Nephron (organoid): ENCODE measurements at regions not wholly inside any gene's neighbourhood (a gene's known extent, or its start where the extent isn't known, plus 50 kb on each side); places are given as distances from the start of the nearest gene placed in this dataset.
"Not testable (repeated sequence)": the region's sequence is repeated elsewhere in the genome, so short reads cannot be mapped to it uniquely, and the experiment has no call there.

Experiments
- H3K27ac Mint-ChIP-seq, 3 experiments: 2 replicates each; pipeline ENCODE4 v1.8.0; 2020; ENCODE audit warnings: mixed read lengths in 3 of 3, mild to moderate bottlenecking in 2 of 3, moderate library complexity in 1 of 3
- H3K27me3 Mint-ChIP-seq: 2 replicates; pipeline ENCODE4 v1.8.0; 2021; ENCODE audit warnings: low read depth, mild to moderate bottlenecking, moderate library complexity, mixed read lengths
- H3K36me3 Mint-ChIP-seq: 2 replicates; pipeline ENCODE4 v1.8.0; 2020; ENCODE audit warnings: low read depth, mixed read lengths
- H3K4me1 Mint-ChIP-seq: 2 replicates; pipeline ENCODE4 v1.8.0; 2020; ENCODE audit warnings: mixed read lengths
- H3K4me3 Mint-ChIP-seq, 3 experiments: 2 replicates each; pipeline ENCODE4 v1.8.0; 2020; ENCODE audit warnings: mild to moderate bottlenecking in 3 of 3, mixed read lengths in 3 of 3, moderate library complexity in 2 of 3
- H3K9me3 Mint-ChIP-seq: 2 replicates; pipeline ENCODE4 v1.8.0; 2020; ENCODE audit warnings: mixed read lengths
- TF ChIP-seq, protein P1 (sequence below), 3 experiments: fragments of 200-600 bp; sonication (generic); IDR thresholded peaks; one replicate each; pipeline ENCODE4 v1.5.0; 2021; ENCODE audit warnings: antibody characterized with exemption in 3 of 3; ENCODE audit not compliant: unreplicated experiment in 3 of 3

DNA sequence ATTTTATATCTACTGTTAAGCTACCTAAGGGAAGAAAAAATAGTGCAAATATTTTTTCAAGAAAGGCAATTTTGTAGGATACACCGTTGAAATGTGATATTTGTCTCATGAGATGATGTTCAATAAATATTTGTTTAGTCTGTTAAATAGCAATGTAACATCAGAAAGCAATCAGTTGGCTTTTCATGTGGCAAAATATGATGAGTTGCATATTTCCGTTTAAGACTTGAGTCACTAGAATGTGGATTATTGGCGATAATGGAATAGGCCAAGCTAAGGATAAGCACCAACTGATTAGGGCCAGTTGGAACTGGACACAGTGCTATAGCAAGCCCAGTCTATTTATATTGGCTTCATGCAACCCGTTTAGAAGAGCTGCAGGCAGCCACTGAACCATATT, 250.4 kb upstream of the SLC16A7 start:
- TF ChIP-seq, protein P1, sequence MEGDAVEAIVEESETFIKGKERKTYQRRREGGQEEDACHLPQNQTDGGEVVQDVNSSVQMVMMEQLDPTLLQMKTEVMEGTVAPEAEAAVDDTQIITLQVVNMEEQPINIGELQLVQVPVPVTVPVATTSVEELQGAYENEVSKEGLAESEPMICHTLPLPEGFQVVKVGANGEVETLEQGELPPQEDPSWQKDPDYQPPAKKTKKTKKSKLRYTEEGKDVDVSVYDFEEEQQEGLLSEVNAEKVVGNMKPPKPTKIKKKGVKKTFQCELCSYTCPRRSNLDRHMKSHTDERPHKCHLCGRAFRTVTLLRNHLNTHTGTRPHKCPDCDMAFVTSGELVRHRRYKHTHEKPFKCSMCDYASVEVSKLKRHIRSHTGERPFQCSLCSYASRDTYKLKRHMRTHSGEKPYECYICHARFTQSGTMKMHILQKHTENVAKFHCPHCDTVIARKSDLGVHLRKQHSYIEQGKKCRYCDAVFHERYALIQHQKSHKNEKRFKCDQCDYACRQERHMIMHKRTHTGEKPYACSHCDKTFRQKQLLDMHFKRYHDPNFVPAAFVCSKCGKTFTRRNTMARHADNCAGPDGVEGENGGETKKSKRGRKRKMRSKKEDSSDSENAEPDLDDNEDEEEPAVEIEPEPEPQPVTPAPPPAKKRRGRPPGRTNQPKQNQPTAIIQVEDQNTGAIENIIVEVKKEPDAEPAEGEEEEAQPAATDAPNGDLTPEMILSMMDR (IDR thresholded peaks at IDR 0.05; ENCODE audit: unreplicated experiment in 3 of 3) = no peak
- Mint-ChIP-seq H3K27me3 (no peaks in the 10 kb centered on the region), H3K36me3 (no peaks in the 10 kb centered on the region), H3K4me1 (no peaks in the 10 kb centered on the region), H3K27ac (no peak overlapping the region), H3K4me3 (no peak overlapping the region), H3K9me3 (peaks cover 10% of the 10 kb centered on the region)

DNA sequence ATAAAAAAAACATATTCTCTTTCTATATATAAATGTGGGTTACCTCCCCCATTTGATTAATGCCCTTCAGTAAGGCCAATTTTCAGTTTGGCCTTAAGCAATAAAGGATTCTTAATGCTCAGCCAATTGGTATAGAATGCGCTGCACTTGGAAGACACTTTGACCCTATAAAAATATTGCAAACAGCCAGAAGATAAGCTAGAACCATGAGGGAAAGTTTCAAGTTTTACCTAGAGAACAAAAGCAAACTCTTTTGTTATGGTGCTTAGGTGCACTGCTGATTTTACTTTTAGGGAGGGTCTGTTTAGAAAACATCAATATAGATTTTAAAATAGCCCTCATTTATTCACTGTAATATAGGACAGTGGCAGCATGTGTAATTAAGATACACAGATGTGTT, 251.6 kb upstream of the SLC16A7 start:
- Mint-ChIP-seq H3K36me3 (no peaks in the 10 kb centered on the region), H3K4me3 (no peak overlapping the region), H3K27me3 (no peaks in the 10 kb centered on the region), H3K27ac (no peak overlapping the region), H3K9me3 (peaks cover 13% of the 10 kb centered on the region), H3K4me1 (no peaks in the 10 kb centered on the region)
- TF ChIP-seq, protein P1 (IDR thresholded peaks at IDR 0.05; ENCODE audit: unreplicated experiment in 3 of 3) = no peak

DNA sequence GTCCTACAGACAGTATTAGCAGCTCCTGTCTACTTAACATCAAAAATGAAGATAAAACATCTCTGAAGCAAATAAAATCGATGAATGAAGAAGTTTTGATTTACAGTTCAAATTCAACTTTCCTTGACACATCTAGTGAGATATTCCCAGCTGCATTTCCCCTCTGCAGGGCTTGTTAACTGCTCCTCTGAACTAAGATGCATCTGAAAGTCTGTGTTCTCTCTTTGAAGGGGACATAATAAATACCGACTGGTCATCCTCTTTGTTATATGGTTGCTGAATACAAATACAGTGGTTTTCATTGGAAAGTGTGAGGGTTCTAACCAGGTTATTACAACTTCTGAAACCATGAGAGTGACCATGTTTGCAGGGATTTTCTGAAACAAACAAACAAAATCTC, 266.4 kb upstream of the SLC16A7 start:
- Mint-ChIP-seq H3K4me3 (no peak overlapping the region), H3K4me1 (no peaks in the 10 kb centered on the region), H3K9me3 (no peaks in the 10 kb centered on the region), H3K27me3 (peaks cover 25% of the 10 kb centered on the region), H3K36me3 (no peaks in the 10 kb centered on the region), H3K27ac (no peak overlapping the region)
- TF ChIP-seq, protein P1 (IDR thresholded peaks at IDR 0.05; ENCODE audit: unreplicated experiment in 3 of 3) = no peak

- H3K27me3 Mint-ChIP-seq = peaks cover 25% of the 10 kb centered on the region
- not testable (repeated sequence) for H3K9me3 Mint-ChIP-seq, H3K4me3 Mint-ChIP-seq, H3K4me1 Mint-ChIP-seq, H3K27ac Mint-ChIP-seq, H3K36me3 Mint-ChIP-seq
Measured at GRCh38 chr12:59328395-59329075, 267.3 kb upstream of the SLC16A7 start.

DNA sequence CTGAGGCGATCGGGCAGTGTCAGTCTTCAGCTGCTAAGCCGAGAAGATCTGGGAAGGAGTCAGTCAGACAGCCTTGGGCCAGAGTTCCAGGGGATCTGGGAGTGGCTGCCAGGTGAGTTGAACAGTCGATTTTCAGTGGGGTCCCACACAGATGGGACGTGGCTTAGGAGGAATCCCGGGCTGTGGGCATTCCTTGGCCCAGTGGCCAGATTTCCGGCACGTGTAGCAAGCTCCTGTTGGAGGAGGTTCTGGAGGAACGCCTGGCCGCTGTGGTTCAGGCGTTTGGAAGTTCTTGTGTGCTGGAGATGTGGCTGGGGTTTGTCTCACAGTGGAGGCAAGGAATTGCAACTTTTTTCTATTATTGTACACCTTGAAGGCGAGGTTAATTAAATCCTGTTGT, 269.4 kb upstream of the SLC16A7 start:
- H3K36me3 Mint-ChIP-seq, H3K27ac Mint-ChIP-seq, H3K4me1 Mint-ChIP-seq, H3K4me3 Mint-ChIP-seq, H3K9me3 Mint-ChIP-seq: not testable (repeated sequence)
- H3K27me3 Mint-ChIP-seq = peaks cover 25% of the 10 kb centered on the region

DNA sequence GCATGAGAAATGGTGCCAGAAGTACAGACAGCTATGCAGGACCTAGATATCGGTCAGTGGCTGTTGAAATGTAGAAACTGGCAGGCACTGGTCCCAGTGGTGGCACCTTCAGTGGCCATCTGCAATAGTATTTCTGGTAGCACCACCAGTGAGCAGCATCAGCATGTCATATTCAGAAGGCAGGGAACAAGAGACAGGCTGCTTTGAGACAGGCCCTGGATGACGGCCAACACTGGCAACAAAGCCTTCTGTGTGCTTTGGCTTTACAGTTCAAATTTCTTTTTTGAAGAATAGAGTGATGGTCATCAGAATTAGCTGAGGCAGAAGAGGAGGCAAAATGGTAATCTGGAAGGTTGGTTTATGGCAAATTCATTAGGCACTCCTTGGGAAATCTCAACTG, 273.4 kb upstream of the SLC16A7 start:
- H3K36me3 Mint-ChIP-seq = no peaks in the 10 kb centered on the region
- peaks cover 8% of the 10 kb centered on the region for H3K27me3 Mint-ChIP-seq
- no peak overlapping the region for H3K4me3 Mint-ChIP-seq
- no peaks in the 10 kb centered on the region for H3K9me3 Mint-ChIP-seq
- TF ChIP-seq, protein P1 (IDR thresholded peaks at IDR 0.05; ENCODE audit: unreplicated experiment in 3 of 3) = no peak
- no peaks in the 10 kb centered on the region for H3K4me1 Mint-ChIP-seq
- no peak overlapping the region for H3K27ac Mint-ChIP-seq

GRCh38 chr12:59321278-59321677, 274.6 kb upstream of the SLC16A7 start:
- TF ChIP-seq, protein P1 (IDR thresholded peaks at IDR 0.05; ENCODE audit: unreplicated experiment in 3 of 3) = no peak
- H3K27me3 Mint-ChIP-seq = no peaks in the 10 kb centered on the region
- no peaks in the 10 kb centered on the region for H3K4me1 Mint-ChIP-seq
- H3K36me3 Mint-ChIP-seq = no peaks in the 10 kb centered on the region
- no peak overlapping the region for H3K4me3 Mint-ChIP-seq
- no peak overlapping the region for H3K27ac Mint-ChIP-seq
- no peaks in the 10 kb centered on the region for H3K9me3 Mint-ChIP-seq
